Stomach (tissue), 8 donors: ENCODE measurements at regions not wholly inside any gene's neighbourhood (a gene's known extent, or its start where the extent isn't known, plus 50 kb on each side); places are given as distances from the start of the nearest gene placed in this dataset.

ENCODE experiments used
- DNase-seq, 2 donors: peaks; one replicate each; pipeline versions ENCODE4 v3.0.0 to v3.0.0-alpha.2; 2013 to 2019
- H3K27ac ChIP-seq, 5 donors: fragments of 200-600 bp in 4 of 5; sonication (generic) in 4 of 5; one replicate each; pipeline ENCODE4 v1.5.1; 2013 to 2019; ENCODE audit warnings: mild to moderate bottlenecking in 1 of 5, moderate library complexity in 1 of 5
- H3K27me3 ChIP-seq, 3 donors: fragments of 200-600 bp; sonication (generic); one replicate each; pipeline ENCODE4 v1.5.1; 2017 to 2019; ENCODE audit warnings: mixed run types in 1 of 3
- H3K36me3 ChIP-seq, 4 donors: fragments of 200-600 bp; sonication (generic); 1 replicate in 3 of 4; 2 replicates in 1 of 4; pipeline ENCODE4 v1.5.1; 2016 to 2019
- H3K4me1 ChIP-seq, 4 donors: fragments of 200-600 bp; sonication (generic); one replicate each; pipeline ENCODE4 v1.5.1; 2016 to 2019
- H3K4me3 ChIP-seq, 4 donors: fragments of 200-600 bp; sonication (generic) in 3 of 4; one replicate each; pipeline ENCODE4 v1.5.1; 2016 to 2019; ENCODE audit warnings: mild to moderate bottlenecking in 1 of 4
- H3K9me3 ChIP-seq, 4 donors: fragments of 200-600 bp; sonication (generic); one replicate each; pipeline ENCODE4 v1.5.1; 2016 to 2019
- EP300 ChIP-seq: sonication (generic); formaldehyde crosslinking; IDR thresholded peaks from one replicate; pipeline ENCODE4 v1.6.1; 2017; ENCODE audit warnings: antibody characterized with exemption
- POLR2A ChIP-seq, 4 donors: fragments of 450-650 bp; IDR thresholded peaks; one replicate each; pipeline ENCODE4 v1.6.1; 2016; ENCODE audit warnings: antibody characterized with exemption in 4 of 4, control low read depth in 2 of 4, mild to moderate bottlenecking in 1 of 4, moderate library complexity in 1 of 4
- POLR2AphosphoS5 ChIP-seq, 3 donors: sonication (generic); formaldehyde crosslinking; IDR thresholded peaks; one replicate each; pipeline ENCODE4 v1.6.1; 2016; ENCODE audit warnings: antibody characterized with exemption in 3 of 3
- WGBS, 5 donors: extraction: QIAGEN DNeasy Blood & Tissue Kit in 3 of 5; methylation state at CpG; one replicate each; pipeline versions ENCODE4 v1.1.5 to v1.1.7; 2013 to 2018; 5-methylcytosine and 5-hydroxymethylcytosine counted together
- intact Hi-C: fragments of 100-400 bp; cut with DNase I; formaldehyde crosslinking; loops from one replicate; pipeline ENCODE4 v1.15.1; 2023; ENCODE audit warnings: low total_unique reads
- TF ChIP-seq, protein P1 (sequence below), 7 experiments: fragments of 450-650 bp in 4 of 7; fragments of 200-600 bp in 3 of 7; sonication (generic) in 3 of 7; IDR thresholded peaks; one replicate each; pipeline ENCODE4 v1.5.1; 2016 to 2019; ENCODE audit warnings: antibody characterized with exemption in 7 of 7, control low read depth in 2 of 7, mild to moderate bottlenecking in 1 of 7
- donor health status: healthy with polysubstance abuse.
- donor health status: Bipolar disorder and iron deficiency.
- donor health status: healthy.

DNA sequence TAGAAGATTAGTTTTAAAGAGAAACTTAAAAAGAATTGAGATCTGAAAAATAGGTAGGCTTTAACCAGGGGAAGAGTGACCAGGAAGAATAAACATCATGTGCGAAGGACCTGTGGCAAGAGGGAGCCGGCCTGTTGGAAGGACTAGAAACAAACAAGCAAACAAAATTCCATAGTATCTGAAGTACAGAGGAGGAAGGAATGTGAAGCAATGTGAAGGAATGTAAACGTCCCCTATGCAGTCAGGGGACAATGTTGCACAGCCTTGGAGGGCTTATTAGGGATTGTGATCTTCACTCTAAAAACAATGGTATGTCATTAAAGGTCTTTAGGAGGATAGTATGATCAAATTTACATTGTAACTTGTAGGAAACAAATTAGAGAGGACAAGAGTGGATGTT, 84.4 kb upstream of the PLCL2 start:
- Histone ChIP-seq H3K4me3 (no peak overlapping the region), H3K4me1 (peaks cover 0 to 12% (median 0%) of the 10 kb centered on the region in 4 donors), H3K9me3 (no peaks in the 10 kb centered on the region), H3K27ac (no peak overlapping the region), H3K36me3 (no peaks in the 10 kb centered on the region), H3K27me3 (no peaks in the 10 kb centered on the region)
- no peak for DNase-seq
- 59 to 72% (median 60%) methylated on average over 3 of the region's 3 CpGs for WGBS, 5 donors
- intact Hi-C loops = no loop called here
- TF ChIP-seq, protein P1, sequence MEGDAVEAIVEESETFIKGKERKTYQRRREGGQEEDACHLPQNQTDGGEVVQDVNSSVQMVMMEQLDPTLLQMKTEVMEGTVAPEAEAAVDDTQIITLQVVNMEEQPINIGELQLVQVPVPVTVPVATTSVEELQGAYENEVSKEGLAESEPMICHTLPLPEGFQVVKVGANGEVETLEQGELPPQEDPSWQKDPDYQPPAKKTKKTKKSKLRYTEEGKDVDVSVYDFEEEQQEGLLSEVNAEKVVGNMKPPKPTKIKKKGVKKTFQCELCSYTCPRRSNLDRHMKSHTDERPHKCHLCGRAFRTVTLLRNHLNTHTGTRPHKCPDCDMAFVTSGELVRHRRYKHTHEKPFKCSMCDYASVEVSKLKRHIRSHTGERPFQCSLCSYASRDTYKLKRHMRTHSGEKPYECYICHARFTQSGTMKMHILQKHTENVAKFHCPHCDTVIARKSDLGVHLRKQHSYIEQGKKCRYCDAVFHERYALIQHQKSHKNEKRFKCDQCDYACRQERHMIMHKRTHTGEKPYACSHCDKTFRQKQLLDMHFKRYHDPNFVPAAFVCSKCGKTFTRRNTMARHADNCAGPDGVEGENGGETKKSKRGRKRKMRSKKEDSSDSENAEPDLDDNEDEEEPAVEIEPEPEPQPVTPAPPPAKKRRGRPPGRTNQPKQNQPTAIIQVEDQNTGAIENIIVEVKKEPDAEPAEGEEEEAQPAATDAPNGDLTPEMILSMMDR (IDR thresholded peaks at IDR 0.05) = no peak
- TF ChIP-seq EP300 (no peak), POLR2A (IDR thresholded peaks at IDR 0.05) (no peak), POLR2AphosphoS5 (IDR thresholded peaks at IDR 0.05) (no peak)

DNA sequence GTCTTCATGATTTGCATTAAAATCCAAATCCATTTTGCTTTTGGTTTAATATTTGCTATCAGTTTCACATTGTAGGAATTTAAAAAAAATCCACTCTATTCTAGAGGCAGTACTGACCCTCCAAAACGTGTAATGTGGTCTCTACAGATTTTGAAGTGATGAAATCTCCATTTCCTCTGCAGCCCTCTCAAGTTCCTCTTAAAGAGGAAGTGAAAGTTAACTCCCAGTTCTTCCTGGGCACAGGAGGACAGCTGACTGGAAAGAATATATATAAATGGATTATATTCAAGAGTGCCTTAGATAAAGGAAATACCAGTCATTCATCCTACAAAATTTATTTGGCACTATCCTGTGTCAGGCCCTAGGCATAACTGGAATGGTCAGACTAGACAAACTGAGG, 83.5 kb upstream of the PLCL2 start:
- intact Hi-C loops = no loop called here
- 11 to 24% (median 21%) methylated on average over 1 of the region's 1 CpG for whole genome bisulfite sequencing, 5 donors
- TF ChIP-seq POLR2A (IDR thresholded peaks at IDR 0.05) (no peak), EP300 (no peak), POLR2AphosphoS5 (IDR thresholded peaks at IDR 0.05) (no peak)
- TF ChIP-seq, protein P1 (IDR thresholded peaks at IDR 0.05) = no peak
- no peak overlapping the region for H3K27ac ChIP-seq
- no peaks in the 10 kb centered on the region for H3K9me3 ChIP-seq
- peaks cover 0 to 12% (median 0%) of the 10 kb centered on the region in 4 donors for H3K4me1 ChIP-seq
- H3K36me3 ChIP-seq = no peaks in the 10 kb centered on the region
- no peaks in the 10 kb centered on the region for H3K27me3 ChIP-seq
- H3K4me3 ChIP-seq = no peak overlapping the region
- peak in 1 of 2 donors; percentile 35 for DNase-seq

DNA sequence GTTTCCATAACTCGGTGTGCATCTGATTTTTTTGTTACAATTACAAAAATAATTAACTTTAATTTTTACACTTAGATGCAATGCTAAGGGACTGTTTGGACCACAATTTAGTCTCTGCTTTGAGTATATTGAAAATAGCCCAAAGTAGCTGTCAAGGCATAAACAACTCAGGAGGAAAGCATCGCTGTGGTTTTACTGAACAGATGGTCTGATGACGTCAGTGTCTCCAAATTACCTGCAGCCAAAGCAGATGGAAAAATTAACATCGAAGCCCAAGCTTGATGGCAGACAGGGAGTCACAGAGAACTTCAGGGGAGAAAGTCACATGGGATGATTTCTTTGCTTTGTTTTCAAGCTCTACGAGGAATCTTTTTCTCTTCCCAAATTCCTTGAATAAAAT, 83.1 kb upstream of the PLCL2 start:
- H3K27me3 ChIP-seq = no peaks in the 10 kb centered on the region
- TF ChIP-seq, protein P1 (IDR thresholded peaks at IDR 0.05) = no peak
- TF ChIP-seq EP300 = no peak
- TF ChIP-seq POLR2A (IDR thresholded peaks at IDR 0.05) = no peak
- no peak for TF ChIP-seq POLR2AphosphoS5 (IDR thresholded peaks at IDR 0.05)
- no peak overlapping the region for H3K4me3 ChIP-seq
- intact Hi-C loops = no loop called here
- peaks cover 0 to 12% (median 0%) of the 10 kb centered on the region in 4 donors for H3K4me1 ChIP-seq
- 51 to 67% (median 63%) methylated on average over 5 of the region's 5 CpGs for WGBS, 5 donors
- DNase-seq = peak in 1 of 2 donors; percentile 70
- H3K9me3 ChIP-seq = no peaks in the 10 kb centered on the region
- H3K27ac ChIP-seq = no peak overlapping the region
- no peaks in the 10 kb centered on the region for H3K36me3 ChIP-seq

DNA sequence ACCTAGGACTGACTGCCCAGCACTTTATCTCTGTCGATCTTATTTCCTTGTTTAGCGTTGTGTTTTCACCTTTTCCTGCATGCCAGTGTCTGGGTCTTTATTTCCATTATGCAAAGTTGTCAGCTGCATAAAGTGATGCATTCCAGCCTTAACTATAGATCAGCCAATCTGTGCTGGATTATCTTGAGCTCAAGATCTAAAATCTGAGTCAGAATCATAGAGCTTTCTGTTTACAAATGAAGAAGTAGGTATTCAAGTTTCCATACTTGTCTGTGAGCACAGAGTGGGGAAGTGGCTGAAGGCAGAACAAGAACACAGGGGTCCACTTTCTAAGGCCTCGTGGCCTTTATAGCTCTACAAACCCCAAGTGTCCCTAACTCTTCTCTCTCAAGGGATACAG, 82.4 kb upstream of the PLCL2 start:
- no peaks in the 10 kb centered on the region for H3K9me3 ChIP-seq
- H3K27me3 ChIP-seq = no peaks in the 10 kb centered on the region
- WGBS, 5 donors = 50 to 66% (median 59%) methylated on average over 3 of the region's 3 CpGs
- intact Hi-C loops = no loop called here
- no peak overlapping the region for H3K4me3 ChIP-seq
- TF ChIP-seq, protein P1 (IDR thresholded peaks at IDR 0.05) = no peak
- TF ChIP-seq POLR2A (IDR thresholded peaks at IDR 0.05) = no peak
- TF ChIP-seq EP300 = no peak
- no peak for TF ChIP-seq POLR2AphosphoS5 (IDR thresholded peaks at IDR 0.05)
- peaks cover 0 to 12% (median 0%) of the 10 kb centered on the region in 4 donors for H3K4me1 ChIP-seq
- no peak for DNase-seq
- no peak overlapping the region for H3K27ac ChIP-seq
- H3K36me3 ChIP-seq = no peaks in the 10 kb centered on the region
